Transverse colon (tissue), 4 donors: ENCODE measurements at regions not wholly inside any gene's neighbourhood (a gene's known extent, or its start where the extent isn't known, plus 50 kb on each side); places are given as distances from the start of the nearest gene placed in this dataset.

Experiments
- DNase-seq: peaks from one replicate; pipeline ENCODE4 v3.0.0-alpha.2; 2019
- H3K27ac ChIP-seq, 4 donors: fragments of 200-600 bp; sonication (generic); 2 replicates each; pipeline ENCODE4 v1.5.1; 2016 to 2018; ENCODE audit warnings: inconsistent platforms in 4 of 4
- H3K27me3 ChIP-seq: fragments of 200-600 bp; sonication (generic); 2 replicates; pipeline ENCODE4 v1.5.1; 2017; ENCODE audit warnings: inconsistent platforms
- H3K36me3 ChIP-seq, 4 donors: fragments of 200-600 bp; sonication (generic); 2 replicates each; pipeline ENCODE4 v1.5.1; 2017 to 2019; ENCODE audit warnings: inconsistent platforms in 4 of 4
- H3K4me1 ChIP-seq, 4 donors: fragments of 200-600 bp; sonication (generic); 2 replicates each; pipeline ENCODE4 v1.5.1; 2017 to 2020; ENCODE audit warnings: inconsistent platforms in 4 of 4
- H3K4me3 ChIP-seq, 4 donors: fragments of 200-600 bp; sonication (generic); 1 replicate in 1 of 4; 2 replicates in 3 of 4; pipeline versions ENCODE4 v1.5.1 to v1.6.1; 2017 to 2019; ENCODE audit warnings: inconsistent platforms in 4 of 4
- H3K9me3 ChIP-seq, 2 donors: fragments of 200-600 bp; sonication (generic); 2 replicates each; pipeline ENCODE4 v1.5.1; 2017 to 2019; ENCODE audit warnings: inconsistent platforms in 2 of 2
- CTCF ChIP-seq, 5 experiments: fragments of 200-600 bp in 3 of 5; fragments of 450-650 bp in 2 of 5; sonication (generic) in 3 of 5; IDR thresholded peaks; 1 replicate in 2 of 5; 2 replicates in 3 of 5; pipeline ENCODE4 v1.5.1; 2016 to 2017; ENCODE audit warnings: antibody characterized with exemption in 5 of 5, inconsistent platforms in 3 of 5, mild to moderate bottlenecking in 2 of 5, moderate library complexity in 1 of 5
- EP300 ChIP-seq: sonication (generic); formaldehyde crosslinking; IDR thresholded peaks from one replicate; pipeline ENCODE4 v1.6.1; 2017; ENCODE audit warnings: antibody characterized with exemption, low read depth
- POLR2A ChIP-seq: fragments of 450-650 bp; IDR thresholded peaks from one replicate; pipeline ENCODE4 v1.6.1; 2016; ENCODE audit warnings: antibody characterized with exemption, mild to moderate bottlenecking, moderate library complexity
- POLR2AphosphoS5 ChIP-seq, 3 donors: sonication (generic); formaldehyde crosslinking; IDR thresholded peaks; one replicate each; pipeline ENCODE4 v1.6.1; 2016; ENCODE audit warnings: antibody characterized with exemption in 3 of 3
- WGBS, 2 donors: methylation state at CpG; one replicate each; pipeline ENCODE4 v1.1.5; 2018; ENCODE audit warnings: low coverage in 1 of 2; 5-methylcytosine and 5-hydroxymethylcytosine counted together
- in situ Hi-C, 4 donors: fragments of 200-750 bp; cut with MboI; loops; one replicate each; pipeline versions ENCODE4 v1.15.0 to v1.15.1; 2017; ENCODE audit warnings: low sequenced_read_pairs in 3 of 4, low pct_ligation_motif_present in 1 of 4, low pct_unique_long_range_greater_than_20kb in 1 of 4
- intact Hi-C: fragments of 100-400 bp; cut with DNase I; formaldehyde crosslinking; loops from one replicate; pipeline ENCODE4 v1.15.1; 2023; ENCODE audit warnings: low total_unique reads

DNA sequence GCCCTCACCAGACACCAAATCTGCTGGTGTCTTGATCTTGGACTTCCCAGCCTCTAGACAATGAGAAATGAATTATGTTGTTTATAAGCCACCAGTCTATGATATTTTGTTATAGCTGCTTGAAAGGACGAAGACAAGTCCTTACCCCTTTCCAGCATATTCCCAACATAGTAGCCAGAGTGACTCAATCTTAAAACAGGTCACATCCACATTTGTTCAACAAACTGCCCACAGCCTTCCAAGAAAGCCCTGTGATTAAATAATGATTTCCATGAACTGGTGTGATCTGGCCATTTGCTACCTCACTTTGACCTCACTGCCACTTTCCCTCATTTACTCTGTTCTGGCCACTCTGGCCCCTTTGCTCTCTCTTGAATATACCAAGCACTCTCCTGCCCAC is 193.7 kb upstream of the CFAP20DC start:
- Histone ChIP-seq H3K36me3 (no peaks in the 10 kb centered on the region), H3K4me1 (peaks cover 0 to 8% (median 0%) of the 10 kb centered on the region in 4 donors), H3K27ac (no peak overlapping the region), H3K27me3 (no peaks in the 10 kb centered on the region), H3K4me3 (no peak overlapping the region), H3K9me3 (no peaks in the 10 kb centered on the region)
- no peak for TF ChIP-seq CTCF (IDR thresholded peaks at IDR 0.05)
- TF ChIP-seq POLR2AphosphoS5 (IDR thresholded peaks at IDR 0.05): no peak
- TF ChIP-seq POLR2A: no peak
- TF ChIP-seq EP300: no peak
- DNase-seq: no peak
- WGBS, 2 donors: 86% methylated on average over 1 of the region's 1 CpG; no CpG with 5 or more reads in 1 of the 2 donors
- intact Hi-C loops: no loop called here
- in situ Hi-C loops: no loop called here

DNA sequence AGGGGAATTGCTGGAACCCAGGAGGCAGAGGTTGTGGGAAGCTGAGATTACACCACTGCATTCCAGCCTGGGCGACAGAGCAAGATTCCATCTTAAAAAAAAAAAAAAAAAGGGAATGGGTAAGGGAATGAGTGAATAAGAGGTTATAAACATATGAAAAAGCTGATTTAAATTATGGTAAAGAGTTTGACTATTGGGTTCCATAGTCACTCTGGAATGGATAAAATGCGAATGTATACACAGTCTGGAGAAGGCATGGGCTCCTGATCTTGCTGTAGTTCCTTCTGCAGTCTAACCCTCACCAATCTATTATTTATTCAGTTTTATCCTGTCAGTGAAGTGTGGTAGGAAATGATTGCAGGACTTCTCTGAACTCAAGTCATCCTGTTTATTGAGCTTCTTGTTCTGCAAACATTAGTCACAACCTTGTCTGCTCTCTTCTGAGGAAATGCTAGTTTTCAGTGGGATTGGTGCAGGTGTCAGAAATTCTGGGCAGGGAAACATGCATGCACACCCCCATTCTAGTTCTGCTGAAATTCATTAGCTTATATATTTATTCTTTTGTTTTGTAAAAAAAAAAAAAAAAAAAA is 190.9 kb upstream of the CFAP20DC start:
- Histone ChIP-seq H3K9me3 (no peaks in the 10 kb centered on the region), H3K36me3 (no peaks in the 10 kb centered on the region), H3K27me3 (no peaks in the 10 kb centered on the region), H3K27ac (no peak overlapping the region), H3K4me1 (peaks cover 0 to 8% (median 0%) of the 10 kb centered on the region in 4 donors), H3K4me3 (no peak overlapping the region)
- TF ChIP-seq POLR2A (no peak), POLR2AphosphoS5 (IDR thresholded peaks at IDR 0.05) (no peak), EP300 (no peak), CTCF (IDR thresholded peaks at IDR 0.05) (no peak)
- no peak for DNase-seq
- 95 to 100% methylated on average over 1 to 2 of the region's 2 CpGs for WGBS, 2 donors
- intact Hi-C loops: no loop called here
- in situ Hi-C loops: no loop called here

DNA sequence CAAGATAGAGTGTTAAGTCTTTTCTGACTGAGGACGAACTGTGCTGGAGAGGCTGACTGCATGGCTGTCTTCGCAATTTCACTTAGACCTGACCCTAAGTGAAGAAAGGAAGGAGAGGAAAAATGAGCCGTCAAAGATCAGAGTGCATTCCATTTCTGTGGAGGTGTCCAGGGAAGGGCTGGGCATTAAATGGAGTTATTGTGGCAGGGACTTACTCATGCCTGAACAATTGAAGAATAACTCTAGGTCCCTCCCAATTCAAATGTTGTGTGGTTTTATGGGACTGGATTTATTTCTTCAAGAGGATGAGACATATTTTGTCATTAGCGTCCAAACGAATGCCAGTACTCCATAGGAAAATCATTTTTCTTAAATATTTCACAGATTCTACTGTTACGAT is 187.3 kb upstream of the CFAP20DC start:
- intact Hi-C loops: no loop called here
- no peaks in the 10 kb centered on the region for H3K9me3 ChIP-seq
- no peaks in the 10 kb centered on the region for H3K27me3 ChIP-seq
- 92 to 95% methylated on average over 6 of the region's 6 CpGs for WGBS, 2 donors
- in situ Hi-C loops: no loop called here
- TF ChIP-seq CTCF (IDR thresholded peaks at IDR 0.05) (no peak), POLR2A (no peak), POLR2AphosphoS5 (IDR thresholded peaks at IDR 0.05) (no peak), EP300 (no peak)
- H3K4me3 ChIP-seq: no peak overlapping the region
- H3K36me3 ChIP-seq: no peaks in the 10 kb centered on the region
- no peak for DNase-seq
- no peaks in the 10 kb centered on the region for H3K4me1 ChIP-seq
- no peak overlapping the region for H3K27ac ChIP-seq

- Histone ChIP-seq H3K4me3 (no peak overlapping the region), H3K27ac (no peak overlapping the region), H3K36me3 (no peaks in the 10 kb centered on the region), H3K9me3 (no peaks in the 10 kb centered on the region), H3K4me1 (no peaks in the 10 kb centered on the region), H3K27me3 (no peaks in the 10 kb centered on the region)
- intact Hi-C loops: no loop called here
- no peak for DNase-seq
- TF ChIP-seq EP300 (no peak), POLR2A (no peak), CTCF (IDR thresholded peaks at IDR 0.05) (no peak), POLR2AphosphoS5 (IDR thresholded peaks at IDR 0.05) (no peak)
- in situ Hi-C loops: no loop called here
- 44 to 58% methylated on average over 3 of the region's 3 CpGs for WGBS, 2 donors
Measured at GRCh38 chr3:59235634-59236012, 185.8 kb upstream of the CFAP20DC start.
